HG03108 (cell line): ENCODE measurements at regions not wholly inside any gene's neighbourhood (a gene's known extent, or its start where the extent isn't known, plus 50 kb on each side); places are given as distances from the start of the nearest gene placed in this dataset.

ENCODE experiments used
- ATAC-seq: cut with Tn5 transposase; IDR thresholded peaks from one replicate; pipeline ENCODE4 v1.9.1; 2021; ENCODE audit warnings: moderate library complexity; ENCODE audit not compliant: unreplicated experiment

DNA sequence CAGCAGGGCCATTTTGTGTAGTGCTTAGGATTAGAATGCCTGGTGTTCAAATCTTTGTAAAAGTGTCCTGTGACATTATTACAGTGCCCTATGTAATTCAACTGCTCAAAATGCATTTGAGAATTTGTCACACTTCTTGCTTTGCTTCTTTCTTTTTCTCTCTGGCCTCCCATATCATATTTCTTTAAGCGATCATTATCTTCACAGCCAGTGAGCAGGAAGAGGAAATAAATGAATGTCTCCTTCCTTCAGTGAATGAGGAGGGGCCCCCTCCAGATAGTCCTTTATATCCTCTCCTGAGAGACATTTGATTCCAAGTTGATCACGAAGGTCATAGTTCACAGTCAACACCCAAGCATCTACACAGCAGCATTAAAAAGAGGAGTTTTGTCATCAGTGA, 425.1 kb upstream of the NPVF start:
- ATAC-seq = no peak

- no peak for ATAC-seq
These were observed 427.8 kb upstream of the NPVF start for GRCh38 chr7:25656071-25656470.

GRCh38 chr7:25656581-25657026, 428.3 kb upstream of the NPVF start:
- ATAC-seq = no peak

GRCh38 chr7:25658375-25658774, 430.1 kb upstream of the NPVF start:
- ATAC-seq = no peak

GRCh38 chr7:25659841-25660240, 431.6 kb upstream of the NPVF start:
- ATAC-seq = no peak

DNA sequence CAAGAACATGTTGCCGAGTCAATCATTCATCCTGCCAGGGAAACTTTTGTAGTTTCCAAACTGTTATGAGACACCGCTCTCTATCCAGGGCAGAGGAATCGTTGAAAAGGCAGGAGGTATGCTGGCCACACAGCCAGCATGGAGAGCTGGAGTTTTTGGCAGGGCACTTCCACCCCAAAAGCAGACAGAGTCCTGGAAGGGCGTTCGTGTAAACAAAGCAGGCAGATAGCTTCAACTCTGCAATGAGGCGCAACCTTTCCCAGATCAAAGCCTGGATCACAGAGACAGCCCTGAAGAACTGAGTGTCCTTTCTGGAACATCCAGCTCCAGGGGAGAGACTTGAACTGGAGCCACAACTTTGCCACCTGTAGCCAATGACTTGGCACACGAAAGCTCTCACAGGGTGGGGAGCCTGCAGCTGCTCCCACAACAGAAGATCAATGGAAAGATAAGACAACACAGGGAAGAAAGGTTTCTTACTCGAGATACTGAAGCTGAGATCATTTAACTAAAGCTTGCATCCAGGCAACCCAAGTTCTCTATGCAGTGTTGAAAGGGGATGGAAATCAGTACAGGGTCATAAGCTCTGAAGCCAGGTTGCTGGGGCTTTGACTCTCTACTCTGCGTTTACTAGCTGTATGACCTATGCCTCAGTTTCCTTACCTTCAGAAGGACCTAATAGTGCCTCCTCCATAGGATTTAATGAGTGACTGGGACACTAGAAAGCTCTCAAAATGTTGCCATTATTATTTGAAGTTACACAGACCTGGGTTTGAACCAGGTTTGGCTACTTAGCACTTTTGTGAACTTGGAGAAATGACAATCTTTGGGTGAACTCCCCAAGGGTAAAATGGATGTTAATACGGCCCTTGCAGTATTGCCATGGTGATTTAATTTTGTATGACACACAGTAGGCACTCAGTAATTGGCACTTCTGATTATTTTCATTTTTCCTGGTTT, 434.8 kb upstream of the NPVF start:
- ATAC-seq = no peak

- ATAC-seq = no peak
These were observed 435.6 kb upstream of the NPVF start for GRCh38 chr7:25663877-25664276.

DNA sequence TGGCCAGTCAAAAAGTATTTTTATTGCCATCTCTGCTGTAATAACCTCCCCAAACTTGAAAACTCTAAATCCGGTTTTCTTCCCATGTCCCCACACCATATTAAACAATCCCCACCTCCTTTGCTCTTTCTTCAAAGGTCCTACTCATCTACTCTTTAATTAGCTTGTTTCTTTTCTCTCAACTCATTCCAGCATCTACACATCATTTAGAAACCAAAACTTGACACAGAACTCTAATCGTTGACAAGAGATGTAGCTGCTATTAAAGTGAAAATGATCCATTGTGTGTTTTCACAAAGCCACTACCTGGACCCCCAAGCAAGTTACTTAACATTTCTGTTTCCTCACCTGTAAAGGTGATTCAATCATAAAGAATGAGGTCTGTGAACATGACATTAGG, 436.3 kb upstream of the NPVF start:
- no peak for ATAC-seq

- ATAC-seq = no peak
These were observed 437.1 kb upstream of the NPVF start for GRCh38 chr7:25665374-25665773.

DNA sequence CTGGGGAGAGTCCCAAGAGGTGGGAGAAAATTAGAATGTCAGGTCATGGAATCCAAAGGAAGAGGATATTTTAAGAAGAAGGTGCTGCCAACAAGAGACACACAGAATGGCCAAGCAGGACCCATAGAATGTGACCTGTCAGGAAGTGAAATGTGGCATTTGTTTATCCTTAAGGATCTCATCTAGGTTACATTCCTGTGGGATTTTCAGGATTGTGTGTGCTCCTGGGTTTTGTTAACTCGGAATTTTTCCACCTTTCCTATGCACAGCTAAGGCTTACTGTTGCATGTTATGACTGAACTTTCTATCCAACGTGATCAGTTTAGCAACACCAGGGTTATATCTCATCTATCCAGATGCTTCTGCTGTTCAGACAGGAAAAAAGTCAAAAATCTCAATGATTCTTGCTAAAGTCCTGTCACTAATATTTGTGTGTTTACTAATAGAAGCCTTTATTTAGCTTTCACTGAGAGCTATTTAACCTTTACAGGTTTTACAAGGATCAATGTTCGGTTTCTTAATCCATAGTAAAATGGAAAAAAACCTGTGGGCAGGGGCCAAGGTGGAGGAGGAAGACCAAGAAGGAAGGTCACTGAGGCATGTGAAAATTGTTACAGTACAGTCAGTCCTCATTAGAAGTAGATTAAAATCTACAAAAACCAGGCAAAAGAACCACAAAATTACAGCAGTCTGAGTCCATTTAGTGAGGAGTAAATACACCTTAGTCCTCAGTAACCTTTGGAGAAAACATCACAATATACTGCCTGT, 437.8 kb upstream of the NPVF start:
- no peak for ATAC-seq

DNA sequence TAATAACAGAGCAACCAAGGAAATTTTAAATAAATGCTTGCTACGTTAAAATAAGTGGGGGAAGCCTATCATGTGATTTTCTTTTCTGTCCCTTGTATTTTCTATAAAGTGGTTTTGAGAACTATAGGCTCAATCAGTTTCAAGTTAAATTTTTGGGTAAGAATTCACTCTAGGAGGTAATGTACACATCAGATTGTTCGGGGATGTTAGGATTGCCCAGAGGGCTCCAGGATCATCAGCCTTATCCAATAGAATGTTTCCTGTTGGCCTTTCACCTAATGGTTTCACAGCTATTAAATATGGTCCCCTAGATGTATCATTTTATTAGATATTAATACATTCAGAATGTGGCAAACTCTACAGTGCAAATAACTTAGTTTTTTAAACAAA, 438.4 kb upstream of the NPVF start:
- no peak for ATAC-seq

GRCh38 chr7:25669281-25669781, 441.0 kb upstream of the NPVF start:
- no peak for ATAC-seq

- ATAC-seq = no peak
These were observed 441.9 kb upstream of the NPVF start for GRCh38 chr7:25669961-25670841.

GRCh38 chr7:25671111-25671510, 442.8 kb upstream of the NPVF start:
- ATAC-seq = no peak

DNA sequence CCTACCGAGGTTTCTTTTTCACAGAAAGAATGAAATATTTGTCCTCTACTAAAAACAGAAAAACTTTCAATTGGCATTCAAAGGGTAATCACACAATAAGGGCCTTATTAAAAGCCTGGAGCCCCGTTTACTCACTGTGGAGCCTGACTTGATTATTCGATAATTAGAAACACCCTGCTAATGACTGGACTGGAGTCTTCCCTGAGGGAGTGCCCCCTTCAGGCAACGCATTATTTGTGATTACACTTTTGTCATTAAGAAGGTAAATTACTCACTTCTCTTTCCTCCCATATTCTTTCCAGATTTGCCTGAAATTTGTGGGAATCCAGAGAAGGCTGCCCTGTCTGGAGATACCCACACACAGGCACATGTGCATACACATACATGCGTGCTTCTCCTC, 444.2 kb upstream of the NPVF start:
- ATAC-seq = no peak

- no peak for ATAC-seq
These were observed 447.6 kb upstream of the NPVF start for GRCh38 chr7:25675789-25676474.

DNA sequence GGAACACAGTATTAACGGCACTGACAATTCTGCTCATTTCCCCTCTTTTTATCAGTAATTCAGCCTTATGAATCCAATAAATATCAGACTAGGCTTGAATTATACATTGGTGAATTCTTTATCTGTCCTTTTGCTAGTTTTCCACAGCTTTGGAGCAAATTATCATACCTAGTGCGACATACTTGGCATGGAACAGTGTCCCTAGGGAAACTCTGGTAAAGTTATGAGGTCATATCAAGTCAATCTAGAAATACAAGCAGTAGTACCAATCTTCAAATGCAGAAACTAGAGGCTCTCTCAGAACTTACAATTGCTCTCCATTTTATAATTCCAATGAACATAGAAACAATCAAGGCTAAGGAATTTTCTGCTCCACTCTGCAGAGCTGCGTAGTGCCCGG, 449.3 kb upstream of the NPVF start:
- no peak for ATAC-seq

DNA sequence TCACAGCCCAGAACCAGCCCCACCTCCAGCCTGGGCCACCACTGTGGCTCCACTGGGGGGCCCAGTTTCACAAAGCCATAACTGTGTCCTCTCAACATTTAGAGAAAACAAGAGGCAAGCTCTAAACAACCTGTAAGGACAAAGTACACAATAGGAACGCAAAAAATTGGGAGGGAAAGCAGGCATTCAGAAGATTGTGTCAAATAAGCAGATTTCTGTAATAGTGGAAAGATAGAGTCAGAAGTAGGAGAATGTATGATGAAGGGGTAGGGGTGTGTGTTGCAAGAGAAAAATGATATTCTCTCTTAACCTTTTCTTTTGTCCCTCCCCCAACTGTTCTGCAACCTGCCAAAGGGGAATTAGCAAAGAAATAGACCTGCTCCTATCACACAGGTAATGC, 449.9 kb upstream of the NPVF start:
- ATAC-seq = no peak

DNA sequence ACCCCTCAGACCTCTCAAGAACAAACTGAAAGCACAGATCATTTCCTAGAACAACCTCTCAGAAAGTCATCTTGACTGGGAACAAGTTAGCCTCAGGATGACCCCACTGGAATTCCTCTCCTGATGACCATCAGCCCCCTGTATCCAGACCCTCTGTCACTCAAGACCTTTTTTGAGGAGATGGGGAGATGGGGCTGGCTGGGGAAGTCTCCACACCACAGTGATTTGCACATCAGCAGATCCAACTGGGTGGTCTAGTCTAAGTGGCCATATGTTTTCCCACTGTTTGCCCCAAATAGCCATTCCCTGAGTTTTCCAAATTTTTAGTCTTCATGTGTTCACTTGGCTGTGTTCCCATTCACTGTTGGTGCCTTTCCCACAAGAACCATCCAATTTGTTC, 452.4 kb upstream of the NPVF start:
- no peak for ATAC-seq

GRCh38 chr7:25684360-25684759, 456.1 kb upstream of the NPVF start:
- ATAC-seq = no peak
